HFF-Myc (cell line): ENCODE measurements at regions not wholly inside any gene's neighbourhood (a gene's known extent, or its start where the extent isn't known, plus 50 kb on each side); places are given as distances from the start of the nearest gene placed in this dataset.

Experiments
- DNase-seq: peaks from one replicate; pipeline ENCODE4 v3.0.0-alpha.2; 2011; ENCODE audit warnings: low read depth; ENCODE audit errors: extremely low read depth
- H3K4me3 ChIP-seq: replicated peaks from 2 replicates; pipeline ENCODE4 v1.5.1; 2011; ENCODE audit warnings: low read depth, mild to moderate bottlenecking, control low read depth, low read length
- CTCF ChIP-seq: IDR thresholded peaks from 2 replicates; pipeline ENCODE4 v1.5.1; 2012; ENCODE audit warnings: mild to moderate bottlenecking, low read depth, low read length, control low read depth; ENCODE audit errors: missing control alignments

GRCh38 chr14:85892251-85892650, 362.3 kb downstream of the FLRT2 start:
- DNase-seq: no peak
- TF ChIP-seq CTCF: no peak
- H3K4me3 ChIP-seq: no peak overlapping the region

GRCh38 chr14:85883966-85884365, 354.0 kb downstream of the FLRT2 start:
- TF ChIP-seq CTCF: no peak
- no peak overlapping the region for H3K4me3 ChIP-seq
- DNase-seq: no peak

- H3K4me3 ChIP-seq: no peak overlapping the region
- no peak for DNase-seq
- no peak for TF ChIP-seq CTCF
Measured at GRCh38 chr14:85883101-85883500, 353.2 kb downstream of the FLRT2 start.

GRCh38 chr14:85881935-85882334, 352.0 kb downstream of the FLRT2 start:
- no peak for DNase-seq
- no peak for TF ChIP-seq CTCF
- H3K4me3 ChIP-seq: no peak overlapping the region

GRCh38 chr14:85878874-85879273, 348.9 kb downstream of the FLRT2 start:
- DNase-seq: no peak
- no peak overlapping the region for H3K4me3 ChIP-seq
- TF ChIP-seq CTCF: no peak

- H3K4me3 ChIP-seq: no peak overlapping the region
- no peak for TF ChIP-seq CTCF
- no peak for DNase-seq
Measured at GRCh38 chr14:85873006-85873405, 343.1 kb downstream of the FLRT2 start.

- H3K4me3 ChIP-seq: no peak overlapping the region
- DNase-seq: no peak
- no peak for TF ChIP-seq CTCF
Measured at GRCh38 chr14:85867450-85867849, 337.5 kb downstream of the FLRT2 start.
